Gastroesophageal sphincter (tissue), 3 donors: ENCODE measurements at regions not wholly inside any gene's neighbourhood (a gene's known extent, or its start where the extent isn't known, plus 50 kb on each side); places are given as distances from the start of the nearest gene placed in this dataset.

Experiments used
- EP300 ChIP-seq: sonication (generic); formaldehyde crosslinking; IDR thresholded peaks from one replicate; pipeline ENCODE4 v1.6.1; 2017; ENCODE audit warnings: antibody characterized with exemption, mild to moderate bottlenecking
- POLR2A ChIP-seq, 2 donors: fragments of 450-650 bp; IDR thresholded peaks; one replicate each; pipeline ENCODE4 v1.6.1; 2017; ENCODE audit warnings: antibody characterized with exemption in 2 of 2, mild to moderate bottlenecking in 2 of 2, moderate library complexity in 1 of 2
- POLR2AphosphoS5 ChIP-seq: sonication (generic); formaldehyde crosslinking; IDR thresholded peaks from one replicate; pipeline ENCODE4 v1.6.1; 2017; ENCODE audit warnings: antibody characterized with exemption
- TF ChIP-seq, protein P1 (sequence below), 4 experiments: fragments of 200-600 bp in 2 of 4; fragments of 450-650 bp in 2 of 4; sonication (generic) in 1 of 4; IDR thresholded peaks; one replicate each; pipeline ENCODE4 v1.5.1; 2017 to 2019; ENCODE audit warnings: antibody characterized with exemption in 4 of 4, mild to moderate bottlenecking in 2 of 4, moderate library complexity in 2 of 4

DNA sequence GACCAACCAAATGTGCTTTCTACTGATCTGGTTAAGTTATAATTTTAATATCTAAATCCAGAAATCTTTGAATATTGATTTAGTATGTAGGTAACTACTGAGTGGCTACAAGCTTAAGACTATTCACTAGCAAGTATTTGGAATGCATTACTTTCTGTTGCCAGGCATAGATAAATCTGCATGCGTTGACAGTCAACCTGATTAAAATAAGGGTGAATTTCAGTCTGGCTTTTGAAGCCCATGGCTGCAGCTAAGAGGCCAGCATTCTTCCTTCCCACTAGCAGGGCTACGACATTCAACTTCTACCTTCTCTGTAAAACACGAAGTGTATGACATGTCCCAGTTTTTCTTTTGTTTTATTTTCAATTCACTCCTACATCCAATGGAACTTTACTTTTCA is 340.6 kb downstream of the EPHA4 start:
- TF ChIP-seq, protein P1, sequence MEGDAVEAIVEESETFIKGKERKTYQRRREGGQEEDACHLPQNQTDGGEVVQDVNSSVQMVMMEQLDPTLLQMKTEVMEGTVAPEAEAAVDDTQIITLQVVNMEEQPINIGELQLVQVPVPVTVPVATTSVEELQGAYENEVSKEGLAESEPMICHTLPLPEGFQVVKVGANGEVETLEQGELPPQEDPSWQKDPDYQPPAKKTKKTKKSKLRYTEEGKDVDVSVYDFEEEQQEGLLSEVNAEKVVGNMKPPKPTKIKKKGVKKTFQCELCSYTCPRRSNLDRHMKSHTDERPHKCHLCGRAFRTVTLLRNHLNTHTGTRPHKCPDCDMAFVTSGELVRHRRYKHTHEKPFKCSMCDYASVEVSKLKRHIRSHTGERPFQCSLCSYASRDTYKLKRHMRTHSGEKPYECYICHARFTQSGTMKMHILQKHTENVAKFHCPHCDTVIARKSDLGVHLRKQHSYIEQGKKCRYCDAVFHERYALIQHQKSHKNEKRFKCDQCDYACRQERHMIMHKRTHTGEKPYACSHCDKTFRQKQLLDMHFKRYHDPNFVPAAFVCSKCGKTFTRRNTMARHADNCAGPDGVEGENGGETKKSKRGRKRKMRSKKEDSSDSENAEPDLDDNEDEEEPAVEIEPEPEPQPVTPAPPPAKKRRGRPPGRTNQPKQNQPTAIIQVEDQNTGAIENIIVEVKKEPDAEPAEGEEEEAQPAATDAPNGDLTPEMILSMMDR (IDR thresholded peaks at IDR 0.05): no peak
- TF ChIP-seq POLR2A (IDR thresholded peaks at IDR 0.05) (no peak), POLR2AphosphoS5 (no peak), EP300 (no peak)
